ENCODE measurements at regions not wholly inside any gene's neighbourhood (a gene's known extent, or its start where the extent isn't known, plus 50 kb on each side); places are given as distances from the start of the nearest gene placed in this dataset.

DNA sequence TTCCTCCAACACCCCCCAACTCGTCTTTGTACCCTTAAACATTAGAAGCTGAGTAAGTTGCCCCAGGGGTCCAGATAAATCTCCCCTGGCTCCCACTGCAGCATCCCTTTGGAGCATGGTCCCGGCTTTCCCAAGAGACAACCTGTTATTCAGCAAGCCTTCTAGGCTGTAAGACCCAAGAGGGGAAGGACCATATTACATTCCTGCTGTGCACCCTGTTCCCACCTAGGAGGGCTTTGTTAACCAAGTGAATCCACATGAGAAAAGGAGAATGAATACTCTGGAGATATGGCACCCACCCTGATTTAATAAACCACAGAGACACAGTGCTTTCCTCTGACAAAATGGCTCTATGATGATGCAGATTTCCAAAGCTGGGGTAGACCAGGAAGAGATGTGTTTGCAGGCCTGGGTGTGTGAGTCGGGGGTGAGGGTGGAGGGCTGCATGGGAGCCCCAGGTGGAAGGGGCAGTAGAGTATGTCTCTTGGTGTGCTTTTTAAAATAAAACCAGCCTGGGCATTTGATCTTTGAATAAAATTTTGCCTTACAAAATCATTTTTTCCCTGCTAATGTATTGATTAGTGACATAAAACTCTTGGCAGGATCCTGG is 325.2 kb downstream of the DRD1 start:
- no peak for DNase-seq
- Histone ChIP-seq H3K4me3 (ENCODE audit: insufficient read depth, low read depth, low read length) (no peak overlapping the region), H3K36me3 (replicated peaks; ENCODE audit: control insufficient read depth, insufficient read depth, low read length) (no peaks in the 10 kb centered on the region), H3K27me3 (ENCODE audit: control insufficient read depth, insufficient read depth, low read length) (no peaks in the 10 kb centered on the region)

DNA sequence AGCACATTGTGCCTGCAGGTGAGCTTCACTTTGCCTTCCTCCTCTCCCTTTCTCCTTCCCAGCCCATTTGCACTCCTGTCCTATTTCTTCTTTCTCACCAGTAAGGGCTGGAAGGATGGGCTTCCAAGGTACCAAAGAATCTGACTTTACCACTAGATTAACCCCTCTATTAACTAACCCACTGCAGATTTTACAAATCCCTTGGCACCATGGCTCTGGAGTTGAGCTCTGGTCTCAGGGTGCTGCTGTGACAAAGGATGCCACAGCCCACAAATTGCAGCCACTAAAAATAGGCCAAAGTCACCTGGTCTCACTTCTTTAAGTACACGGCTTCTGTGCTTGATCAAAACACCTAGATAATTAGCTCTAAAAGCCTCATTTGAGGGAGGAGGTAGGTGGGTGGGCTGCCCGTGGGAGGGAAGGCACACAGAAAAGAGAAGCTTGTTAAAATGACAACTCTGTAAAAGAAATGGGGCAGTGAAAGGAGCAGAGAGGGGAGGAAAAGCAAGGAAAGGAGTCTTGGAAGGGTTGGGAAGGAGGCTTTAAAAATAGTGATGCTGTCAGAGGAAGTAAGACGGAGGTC is 327.4 kb downstream of the DRD1 start:
- Histone ChIP-seq H3K36me3 (replicated peaks; ENCODE audit: control insufficient read depth, insufficient read depth, low read length) (no peaks in the 10 kb centered on the region), H3K27me3 (ENCODE audit: control insufficient read depth, insufficient read depth, low read length) (no peaks in the 10 kb centered on the region), H3K4me3 (ENCODE audit: insufficient read depth, low read depth, low read length) (no peak overlapping the region)
- DNase-seq: no peak

DNA sequence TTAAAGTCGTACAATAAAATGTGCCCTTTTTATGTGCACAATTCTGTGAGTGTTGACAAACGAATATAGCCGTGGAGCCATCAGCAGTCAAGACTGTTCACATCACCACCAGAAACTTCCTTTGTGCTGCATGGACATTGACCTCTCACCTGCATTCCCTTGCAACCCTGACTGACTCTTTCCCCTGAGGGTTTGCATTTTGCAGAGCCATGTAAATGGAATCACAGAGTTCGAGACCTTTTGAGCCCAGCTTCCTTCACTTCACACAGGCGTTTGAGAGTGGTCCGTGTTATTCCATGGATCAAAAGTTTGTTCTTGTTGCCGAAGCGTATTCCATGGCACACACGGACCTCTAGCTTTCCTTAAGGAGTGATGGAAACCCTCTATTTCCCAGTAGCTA is 328.2 kb downstream of the DRD1 start:
- no peaks in the 10 kb centered on the region for H3K36me3 ChIP-seq (replicated peaks; ENCODE audit: control insufficient read depth, insufficient read depth, low read length)
- H3K27me3 ChIP-seq (ENCODE audit: control insufficient read depth, insufficient read depth, low read length): no peaks in the 10 kb centered on the region
- DNase-seq: no peak
- H3K4me3 ChIP-seq (ENCODE audit: insufficient read depth, low read depth, low read length): no peak overlapping the region

DNA sequence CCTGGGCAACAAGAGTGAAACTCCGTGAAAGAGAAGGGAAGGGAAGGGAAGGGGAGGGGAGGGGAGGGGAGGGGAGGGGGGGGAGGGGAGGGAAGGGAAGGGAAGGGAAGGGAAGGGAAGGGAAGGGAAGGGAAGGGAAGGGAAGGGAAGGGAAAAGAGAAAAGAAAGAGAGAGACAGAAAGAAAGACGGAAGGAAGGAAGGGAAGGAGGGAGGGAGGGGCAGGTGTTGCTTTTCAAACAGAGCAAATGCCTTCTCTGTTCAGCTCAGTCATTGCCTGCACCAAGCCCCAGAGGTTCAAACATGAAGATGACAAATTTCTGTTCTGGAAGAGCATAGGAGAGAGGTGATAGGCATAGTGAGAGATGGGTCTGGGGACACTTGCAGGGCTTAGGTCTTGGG is 330.0 kb downstream of the DRD1 start:
- no peaks in the 10 kb centered on the region for H3K27me3 ChIP-seq (ENCODE audit: control insufficient read depth, insufficient read depth, low read length)
- DNase-seq: no peak
- no peaks in the 10 kb centered on the region for H3K36me3 ChIP-seq (replicated peaks; ENCODE audit: control insufficient read depth, insufficient read depth, low read length)
- H3K4me3 ChIP-seq (ENCODE audit: insufficient read depth, low read depth, low read length): no peak overlapping the region

DNA sequence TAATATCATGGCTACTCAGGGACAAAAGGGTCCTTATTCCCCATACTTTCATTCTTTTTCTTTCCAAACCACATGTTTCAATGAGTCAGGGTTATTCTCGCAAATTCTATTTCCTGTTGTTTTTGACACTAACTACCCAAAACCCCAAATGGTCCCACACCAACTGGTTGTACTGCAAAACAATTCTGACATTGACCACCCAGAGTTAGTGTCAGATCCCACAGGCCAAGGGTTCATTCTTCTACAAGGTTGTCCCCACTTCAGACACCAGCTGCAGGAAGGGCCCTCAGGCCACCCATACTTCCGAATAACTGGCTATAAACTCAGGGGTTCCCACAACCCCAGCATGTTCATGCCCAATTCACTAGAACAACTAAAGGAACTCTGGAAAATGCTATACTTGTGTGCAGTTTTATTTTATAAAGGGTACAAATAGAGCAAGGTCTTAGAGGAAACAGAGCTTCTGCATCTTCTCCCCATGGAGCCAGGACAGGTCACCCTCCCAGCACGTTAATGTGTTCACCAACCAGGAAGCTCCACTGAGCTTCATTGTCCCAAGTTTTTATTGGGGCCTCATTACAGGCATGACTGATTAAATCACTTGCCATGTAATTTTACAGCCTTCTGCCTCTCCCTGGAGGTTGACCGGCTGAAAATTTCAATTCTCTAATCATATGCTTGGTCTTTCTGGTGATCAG is 334.8 kb downstream of the DRD1 start:
- Histone ChIP-seq H3K4me3 (ENCODE audit: insufficient read depth, low read depth, low read length) (no peak overlapping the region), H3K27me3 (ENCODE audit: control insufficient read depth, insufficient read depth, low read length) (no peaks in the 10 kb centered on the region), H3K36me3 (replicated peaks; ENCODE audit: control insufficient read depth, insufficient read depth, low read length) (no peaks in the 10 kb centered on the region)
- no peak for DNase-seq

DNA sequence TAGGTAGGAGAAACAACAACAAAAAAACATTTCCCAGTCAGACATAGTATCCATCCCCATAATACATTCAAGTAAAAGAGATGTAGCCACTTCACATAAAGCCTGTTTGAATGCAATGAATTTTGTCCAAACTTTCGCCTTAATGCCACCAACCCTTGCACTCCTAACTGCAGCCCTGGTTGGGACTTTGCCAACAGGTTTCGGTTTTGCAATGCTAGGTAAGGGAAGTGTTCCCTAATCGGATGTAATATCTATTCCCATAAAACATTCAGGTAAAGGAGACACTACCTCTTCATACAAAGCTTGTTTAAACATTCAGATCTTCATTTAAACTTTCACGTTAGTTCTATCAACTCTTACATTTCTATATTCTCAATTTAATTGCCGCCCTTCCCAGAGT is 336.1 kb downstream of the DRD1 start:
- DNase-seq: no peak
- Histone ChIP-seq H3K27me3 (ENCODE audit: control insufficient read depth, insufficient read depth, low read length) (no peaks in the 10 kb centered on the region), H3K4me3 (ENCODE audit: insufficient read depth, low read depth, low read length) (no peak overlapping the region), H3K36me3 (replicated peaks; ENCODE audit: control insufficient read depth, insufficient read depth, low read length) (no peaks in the 10 kb centered on the region)

DNA sequence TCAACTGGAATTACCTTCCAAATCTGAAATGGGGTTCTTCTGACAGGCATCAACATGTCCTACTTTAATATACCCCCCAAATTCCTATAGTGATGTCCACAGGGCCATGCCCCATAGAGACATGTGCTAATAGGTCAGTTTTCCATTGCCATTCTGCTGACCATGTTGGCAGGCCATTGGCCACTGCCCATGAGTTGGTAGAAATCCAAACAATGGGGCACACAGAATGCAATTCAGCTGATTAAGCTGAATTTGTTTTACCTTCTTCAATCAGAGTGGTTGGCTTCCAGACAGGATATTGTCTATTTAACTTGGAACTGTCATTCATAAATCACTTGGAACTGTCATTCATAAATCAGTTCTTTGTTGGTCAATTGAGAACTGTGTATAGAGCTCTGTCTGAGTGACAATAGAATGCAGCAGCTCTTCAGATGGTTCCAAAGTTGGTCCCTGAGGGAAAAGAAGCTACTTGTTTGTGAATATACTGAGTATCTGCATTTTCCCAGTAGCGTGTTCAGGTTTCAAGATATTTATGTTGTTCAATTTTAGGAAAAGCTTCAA is 336.9 kb downstream of the DRD1 start:
- DNase-seq: no peak
- Histone ChIP-seq H3K4me3 (ENCODE audit: insufficient read depth, low read depth, low read length) (no peak overlapping the region), H3K36me3 (replicated peaks; ENCODE audit: control insufficient read depth, insufficient read depth, low read length) (no peaks in the 10 kb centered on the region), H3K27me3 (ENCODE audit: control insufficient read depth, insufficient read depth, low read length) (no peaks in the 10 kb centered on the region)

DNA sequence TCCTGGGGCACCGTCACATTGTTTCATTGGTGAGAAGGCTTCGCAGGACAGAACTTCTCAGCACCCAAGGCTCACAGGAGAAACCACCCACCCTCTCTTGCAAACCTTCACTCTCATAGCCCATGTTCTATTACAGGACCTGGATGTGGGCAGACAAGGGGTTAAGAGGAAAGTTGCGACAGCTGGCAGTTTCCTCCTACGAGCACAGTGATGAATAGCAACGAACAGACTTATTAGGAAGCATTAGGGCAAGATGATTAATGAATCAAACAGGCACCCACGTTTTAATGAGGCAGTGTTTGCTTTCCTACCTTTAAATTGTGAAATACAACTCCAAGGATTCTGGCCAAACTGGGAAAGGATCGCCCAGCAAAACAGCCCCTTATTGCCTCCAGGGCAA is 339.3 kb downstream of the DRD1 start:
- no peaks in the 10 kb centered on the region for H3K36me3 ChIP-seq (replicated peaks; ENCODE audit: control insufficient read depth, insufficient read depth, low read length)
- no peak overlapping the region for H3K4me3 ChIP-seq (ENCODE audit: insufficient read depth, low read depth, low read length)
- H3K27me3 ChIP-seq (ENCODE audit: control insufficient read depth, insufficient read depth, low read length): no peaks in the 10 kb centered on the region
- no peak for DNase-seq

DNA sequence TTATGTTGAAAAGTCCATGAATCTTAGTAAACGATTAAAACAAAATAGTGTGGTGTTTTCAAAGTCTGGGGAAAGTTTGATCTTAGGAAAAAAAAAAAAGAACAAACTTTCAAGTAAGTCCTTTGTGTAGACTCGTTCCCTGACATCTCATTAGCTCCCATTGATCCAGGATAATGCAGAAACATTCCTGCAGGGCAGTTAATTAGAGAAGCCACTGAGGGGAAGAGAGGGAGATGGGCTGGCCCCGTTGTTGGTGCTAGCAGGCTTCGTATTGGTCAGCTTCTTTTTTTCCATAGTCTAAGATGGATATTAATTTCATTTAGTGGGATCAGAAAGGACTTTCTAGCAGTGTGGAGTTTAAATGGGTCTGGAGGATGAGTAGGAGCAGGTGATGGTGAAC is 340.2 kb downstream of the DRD1 start:
- no peak overlapping the region for H3K4me3 ChIP-seq (ENCODE audit: insufficient read depth, low read depth, low read length)
- DNase-seq: no peak
- H3K36me3 ChIP-seq (replicated peaks; ENCODE audit: control insufficient read depth, insufficient read depth, low read length): no peaks in the 10 kb centered on the region
- no peaks in the 10 kb centered on the region for H3K27me3 ChIP-seq (ENCODE audit: control insufficient read depth, insufficient read depth, low read length)

DNA sequence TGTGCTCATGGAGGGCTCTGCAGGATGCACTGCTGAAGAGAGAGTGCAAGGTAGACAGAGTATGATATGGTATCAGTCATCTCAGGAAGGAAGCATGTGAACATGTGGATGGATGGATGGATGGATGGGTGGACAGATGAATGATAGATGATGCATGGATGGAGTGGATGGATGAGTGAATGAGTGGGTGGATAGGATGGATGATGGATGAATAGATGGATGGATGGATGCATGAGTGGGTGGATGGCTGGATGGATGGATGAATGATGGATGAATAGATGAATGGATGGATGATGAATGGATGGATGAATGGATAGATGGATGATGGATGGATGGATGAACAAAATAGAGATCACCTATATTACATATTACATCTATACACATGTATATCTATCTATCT is 341.3 kb downstream of the DRD1 start:
- H3K27me3 ChIP-seq (ENCODE audit: control insufficient read depth, insufficient read depth, low read length): no peaks in the 10 kb centered on the region
- H3K4me3 ChIP-seq (ENCODE audit: insufficient read depth, low read depth, low read length): no peak overlapping the region
- H3K36me3 ChIP-seq (replicated peaks; ENCODE audit: control insufficient read depth, insufficient read depth, low read length): no peaks in the 10 kb centered on the region
- no peak for DNase-seq

DNA sequence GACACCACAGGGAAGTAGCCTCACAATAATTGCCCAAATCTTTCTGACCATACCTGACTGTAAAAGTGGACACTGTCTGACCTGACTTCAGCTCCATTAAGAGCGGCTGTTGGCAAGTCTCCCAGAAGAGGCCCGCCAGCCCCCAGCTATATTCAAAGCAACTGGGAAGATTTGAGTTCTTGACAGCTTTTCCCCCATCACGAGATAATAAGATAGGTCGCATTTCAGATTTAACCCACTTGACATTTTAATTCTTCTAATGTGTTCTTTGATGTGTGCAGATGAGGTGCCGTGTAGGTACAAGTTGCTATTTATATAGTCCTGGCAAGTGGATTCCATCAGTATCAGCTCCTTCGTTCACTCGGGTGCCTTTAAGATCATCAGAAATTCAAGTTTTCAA is 345.7 kb downstream of the DRD1 start:
- DNase-seq: no peak
- Histone ChIP-seq H3K27me3 (ENCODE audit: control insufficient read depth, insufficient read depth, low read length) (no peaks in the 10 kb centered on the region), H3K36me3 (replicated peaks; ENCODE audit: control insufficient read depth, insufficient read depth, low read length) (no peaks in the 10 kb centered on the region), H3K4me3 (ENCODE audit: insufficient read depth, low read depth, low read length) (no peak overlapping the region)

DNA sequence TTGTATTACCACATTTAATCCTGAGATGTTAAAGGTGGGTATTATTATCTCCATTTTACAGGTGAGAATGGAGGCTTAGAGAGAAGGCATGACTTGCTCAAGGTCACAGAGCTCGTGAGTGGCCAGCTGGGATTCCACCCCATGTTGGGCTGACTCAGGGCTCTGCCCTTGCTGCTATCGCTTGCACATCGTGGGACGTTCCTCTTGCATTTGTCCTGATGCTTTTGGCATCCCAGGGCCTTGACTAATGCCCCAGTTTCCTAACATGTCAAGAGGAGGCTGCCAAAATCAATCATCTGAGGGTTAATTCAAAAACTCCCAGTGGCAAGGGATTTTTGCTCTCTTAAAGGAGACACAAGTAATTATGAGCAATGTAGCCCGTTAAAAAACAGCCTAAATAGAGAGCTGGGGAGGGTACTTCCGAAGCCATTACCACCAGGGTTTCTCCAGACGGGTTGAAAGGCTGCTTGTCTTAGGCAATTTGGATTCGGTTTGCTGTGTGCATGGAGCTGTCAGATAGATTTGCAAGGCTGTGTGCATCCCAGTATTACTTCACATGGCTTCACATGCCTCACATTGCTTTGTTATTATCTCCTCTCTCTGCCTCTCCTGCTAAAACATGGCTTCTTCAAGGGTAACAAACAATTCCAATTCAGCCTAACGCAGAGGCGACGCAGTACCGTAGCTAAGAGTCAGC is 347.4 kb downstream of the DRD1 start:
- no peak overlapping the region for H3K4me3 ChIP-seq (ENCODE audit: insufficient read depth, low read depth, low read length)
- no peak for DNase-seq
- no peaks in the 10 kb centered on the region for H3K27me3 ChIP-seq (ENCODE audit: control insufficient read depth, insufficient read depth, low read length)
- H3K36me3 ChIP-seq (replicated peaks; ENCODE audit: control insufficient read depth, insufficient read depth, low read length): no peaks in the 10 kb centered on the region

DNA sequence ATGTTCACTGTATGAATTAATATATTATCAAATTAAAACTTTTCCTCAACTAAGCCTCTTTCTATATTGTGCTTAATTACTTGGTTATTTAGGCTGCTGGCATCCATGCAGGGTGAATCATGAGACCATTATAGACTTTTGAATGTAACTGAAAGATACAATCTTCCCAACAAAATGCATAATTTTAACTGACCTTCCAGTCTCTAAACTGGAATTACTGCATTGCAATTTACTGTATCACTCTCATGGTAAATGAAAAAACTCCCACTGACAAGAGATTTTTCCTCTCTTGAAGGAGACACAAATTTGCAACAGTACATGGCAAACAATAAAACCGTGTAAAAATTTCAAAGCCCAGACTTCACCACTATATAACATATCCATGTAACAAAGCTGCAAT is 349.5 kb downstream of the DRD1 start:
- Histone ChIP-seq H3K4me3 (ENCODE audit: insufficient read depth, low read depth, low read length) (no peak overlapping the region), H3K27me3 (ENCODE audit: control insufficient read depth, insufficient read depth, low read length) (no peaks in the 10 kb centered on the region; the same call in 1 of the 2 replicates)
- no peak for DNase-seq

DNA sequence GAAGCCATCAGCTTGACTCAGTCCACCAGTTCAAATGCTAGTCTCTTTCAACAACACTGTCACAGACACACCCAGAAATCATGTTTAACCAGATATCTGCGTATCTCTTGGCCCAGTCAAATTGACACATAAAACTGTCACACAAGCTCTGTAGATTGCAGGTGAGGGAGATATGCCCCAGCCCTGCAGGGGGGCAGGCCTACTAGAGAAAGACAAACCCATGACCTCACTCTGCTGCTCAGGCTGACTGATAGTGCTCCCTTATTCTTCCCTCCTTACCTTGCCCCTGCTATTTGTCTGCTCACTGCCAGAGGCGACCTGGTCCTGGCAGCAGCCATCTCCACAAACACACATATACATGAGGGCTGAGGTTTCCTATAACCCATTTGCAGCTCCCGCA is 351.3 kb downstream of the DRD1 start:
- no peak for DNase-seq
- no peak overlapping the region for H3K4me3 ChIP-seq (ENCODE audit: insufficient read depth, low read depth, low read length)
- H3K36me3 ChIP-seq (replicated peaks; ENCODE audit: control insufficient read depth, insufficient read depth, low read length): no peaks in the 10 kb centered on the region
- H3K27me3 ChIP-seq (ENCODE audit: control insufficient read depth, insufficient read depth, low read length): no peaks in the 10 kb centered on the region; the same call in 1 of the 2 replicates

More for the DNA sequence above, 349.5 kb downstream of the DRD1 start:
- no peaks in the 10 kb centered on the region for H3K36me3 ChIP-seq (replicated peaks; ENCODE audit: control insufficient read depth, insufficient read depth, low read length)

DNA sequence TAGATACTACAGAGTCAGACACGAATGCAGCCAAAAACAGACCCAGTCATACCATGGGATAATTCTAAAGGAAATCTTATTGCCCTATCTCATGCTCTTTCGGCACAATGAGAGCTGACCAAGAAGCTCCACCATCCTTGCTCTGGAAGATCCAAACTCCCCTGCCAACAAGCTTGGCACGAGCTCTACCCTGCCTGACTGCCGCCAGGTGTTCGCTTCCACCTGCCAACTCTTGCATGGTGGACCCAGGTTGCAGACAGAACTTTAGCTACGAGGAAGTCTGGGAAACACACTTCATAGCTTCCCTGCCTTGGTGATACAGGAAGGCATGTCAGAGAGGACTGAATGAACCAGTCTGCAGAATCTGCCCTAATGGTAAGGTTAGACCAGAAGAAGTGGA is 355.0 kb downstream of the DRD1 start:
- no peak for DNase-seq
- Histone ChIP-seq H3K36me3 (replicated peaks; ENCODE audit: control insufficient read depth, insufficient read depth, low read length) (no peaks in the 10 kb centered on the region), H3K27me3 (ENCODE audit: control insufficient read depth, insufficient read depth, low read length) (no peaks in the 10 kb centered on the region; the same call in 1 of the 2 replicates), H3K4me3 (ENCODE audit: insufficient read depth, low read depth, low read length) (no peak overlapping the region)

Measured in H7 (cell line).